CD14-positive monocyte (primary cell): ENCODE measurements at regions not wholly inside any gene's neighbourhood (a gene's known extent, or its start where the extent isn't known, plus 50 kb on each side); places are given as distances from the start of the nearest gene placed in this dataset.
"Not testable (repeated sequence)": the region's sequence is repeated elsewhere in the genome, so short reads cannot be mapped to it uniquely, and the experiment has no call there.

Experiments
- DNase-seq, 3 donors: peaks; one replicate each; pipeline ENCODE4 v3.0.0-alpha.2; 2011 to 2022
- H2AFZ ChIP-seq: 2 replicates; pipeline ENCODE4 v1.6.0; 2012; ENCODE audit warnings: mild to moderate bottlenecking, low read depth, low read length, inconsistent platforms; ENCODE audit not compliant: insufficient read depth, poor library complexity, severe bottlenecking
- H3K27ac ChIP-seq, 2 donors: 1 replicate in 1 of 2; 2 replicates in 1 of 2; pipeline ENCODE4 v1.5.1; 2012 to 2013; ENCODE audit warnings: low read length in 2 of 2, control low read depth in 1 of 2, inconsistent platforms in 1 of 2, low read depth in 1 of 2, mild to moderate bottlenecking in 1 of 2
- H3K27me3 ChIP-seq, 2 donors: one replicate each; pipeline versions ENCODE4 v1.6.0 to v1.6.1; 2011 to 2013; ENCODE audit warnings: low read length in 2 of 2; ENCODE audit not compliant: control insufficient read depth in 2 of 2, insufficient read depth in 2 of 2
- H3K36me3 ChIP-seq, 2 donors: replicated peaks in 1 of 2; 1 replicate in 1 of 2; 2 replicates in 1 of 2; pipeline versions ENCODE4 v1.5.1 to v1.6.1; 2012 to 2013; ENCODE audit warnings: low read length in 2 of 2, control low read depth in 1 of 2, inconsistent platforms in 1 of 2, mild to moderate bottlenecking in 1 of 2; ENCODE audit not compliant: insufficient read depth in 2 of 2, control insufficient read depth in 1 of 2
- H3K4me1 ChIP-seq, 2 donors: 1 replicate in 1 of 2; 2 replicates in 1 of 2; pipeline versions ENCODE4 v1.5.1 to v1.6.1; 2012 to 2013; ENCODE audit warnings: low read length in 2 of 2, control low read depth in 1 of 2, inconsistent platforms in 1 of 2, mild to moderate bottlenecking in 1 of 2, moderate library complexity in 1 of 2; ENCODE audit not compliant: insufficient read depth in 2 of 2, control insufficient read depth in 1 of 2
- H3K4me2 ChIP-seq: replicated peaks from 2 replicates; pipeline ENCODE3; 2012; ENCODE audit warnings: low read length, moderate library complexity, mild to moderate bottlenecking; ENCODE audit not compliant: poor library complexity, severe bottlenecking; ENCODE audit errors: extremely low read depth
- H3K4me3 ChIP-seq, 3 experiments: fragments of 200-600 bp in 1 of 3; sonication (generic) in 1 of 3; replicated peaks in 1 of 3; 1 replicate in 2 of 3; 2 replicates in 1 of 3; pipeline ENCODE4 v1.5.1; 2011 to 2013; ENCODE audit warnings: low read length in 3 of 3, mild to moderate bottlenecking in 3 of 3, control low read depth in 2 of 3, low read depth in 2 of 3, inconsistent platforms in 1 of 3, moderate library complexity in 1 of 3
- H3K79me2 ChIP-seq: 2 replicates; pipeline ENCODE4 v1.6.0; 2012; ENCODE audit warnings: mild to moderate bottlenecking, control low read depth, inconsistent platforms, low read length, moderate library complexity; ENCODE audit not compliant: insufficient read depth
- H3K9ac ChIP-seq: 2 replicates; pipeline ENCODE4 v1.6.0; 2017; ENCODE audit warnings: low read length, mild to moderate bottlenecking; ENCODE audit not compliant: insufficient read depth, poor library complexity, severe bottlenecking
- H3K9me3 ChIP-seq, 2 donors: replicated peaks in 1 of 2; 1 replicate in 1 of 2; 2 replicates in 1 of 2; pipeline versions ENCODE4 v1.5.1 to v1.6.1; 2012 to 2013; ENCODE audit warnings: low read length in 2 of 2, control low read depth in 1 of 2; ENCODE audit not compliant: control insufficient read depth in 1 of 2, insufficient read depth in 1 of 2
- H4K20me1 ChIP-seq: 2 replicates; pipeline ENCODE4 v1.6.0; 2012; ENCODE audit warnings: mild to moderate bottlenecking, low read length, control low read depth, moderate library complexity; ENCODE audit not compliant: insufficient read depth
- H3K27ac Mint-ChIP-seq, 7 donors: one replicate each; pipeline ENCODE4 v1.8.0; 2020; ENCODE audit warnings: mild to moderate bottlenecking in 7 of 7, mixed read lengths in 7 of 7, moderate library complexity in 6 of 7, inconsistent platforms in 2 of 7
- H3K27me3 Mint-ChIP-seq, 3 donors: one replicate each; pipeline ENCODE4 v1.8.0; 2021 to 2022; ENCODE audit warnings: low read depth in 3 of 3, mild to moderate bottlenecking in 3 of 3, mixed read lengths in 3 of 3, moderate library complexity in 3 of 3, inconsistent platforms in 1 of 3
- H3K36me3 Mint-ChIP-seq, 2 donors: one replicate each; pipeline ENCODE4 v1.8.0; 2020; ENCODE audit warnings: mixed read lengths in 2 of 2, inconsistent platforms in 1 of 2, mild to moderate bottlenecking in 1 of 2
- H3K4me1 Mint-ChIP-seq: one replicate; pipeline ENCODE4 v1.8.0; 2020; ENCODE audit warnings: mild to moderate bottlenecking, mixed read lengths
- H3K4me3 Mint-ChIP-seq, 2 donors: one replicate each; pipeline ENCODE4 v1.8.0; 2020; ENCODE audit warnings: mild to moderate bottlenecking in 2 of 2, mixed read lengths in 2 of 2, moderate library complexity in 1 of 2
- H3K9me3 Mint-ChIP-seq, 7 donors: one replicate each; pipeline ENCODE4 v1.8.0; 2020 to 2022; ENCODE audit warnings: mixed read lengths in 7 of 7, mild to moderate bottlenecking in 6 of 7, moderate library complexity in 6 of 7, inconsistent platforms in 2 of 7
- WGBS: methylation state at CpG from one replicate; pipeline ENCODE4 v1.1.5; 2013; ENCODE audit warnings: missing lambda C conversion rate; ENCODE audit not compliant: insufficient coverage; 5-methylcytosine and 5-hydroxymethylcytosine counted together
- intact Hi-C, 2 donors: fragments of 100-400 bp; cut with micrococcal nuclease; formaldehyde crosslinking; loops; one replicate each; pipeline versions ENCODE4 v1.15.0 to v1.15.1; 2023
- TF ChIP-seq, protein P1 (sequence below): fragments of 200-600 bp; IDR thresholded peaks from one replicate; pipeline ENCODE4 v1.8.0; 2022; ENCODE audit warnings: antibody characterized with exemption, mild to moderate bottlenecking

DNA sequence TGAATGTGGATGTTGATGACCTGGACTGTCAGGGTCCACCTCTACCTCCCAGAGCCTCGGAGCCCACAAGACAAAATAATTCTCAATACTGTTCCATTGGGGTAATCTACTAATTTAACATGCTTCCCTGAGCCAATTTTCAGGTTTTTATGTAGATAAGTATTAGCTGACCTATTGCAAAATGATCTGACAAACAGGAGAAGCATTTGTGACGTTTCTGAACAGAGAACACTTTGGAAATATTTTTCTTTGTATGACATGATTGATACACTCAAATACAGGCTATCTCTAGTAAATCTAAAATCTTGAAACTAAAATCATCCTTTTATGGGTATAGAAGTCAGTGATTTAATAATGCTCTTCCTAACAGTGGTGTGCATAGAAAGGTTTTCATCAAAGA, 716.6 kb downstream of the KLHL13 start:
- H3K36me3 Mint-ChIP-seq: no peaks in the 10 kb centered on the region
- peaks cover 0 to 2% (median 0%) of the 10 kb centered on the region in 3 donors for H3K27me3 Mint-ChIP-seq

DNA sequence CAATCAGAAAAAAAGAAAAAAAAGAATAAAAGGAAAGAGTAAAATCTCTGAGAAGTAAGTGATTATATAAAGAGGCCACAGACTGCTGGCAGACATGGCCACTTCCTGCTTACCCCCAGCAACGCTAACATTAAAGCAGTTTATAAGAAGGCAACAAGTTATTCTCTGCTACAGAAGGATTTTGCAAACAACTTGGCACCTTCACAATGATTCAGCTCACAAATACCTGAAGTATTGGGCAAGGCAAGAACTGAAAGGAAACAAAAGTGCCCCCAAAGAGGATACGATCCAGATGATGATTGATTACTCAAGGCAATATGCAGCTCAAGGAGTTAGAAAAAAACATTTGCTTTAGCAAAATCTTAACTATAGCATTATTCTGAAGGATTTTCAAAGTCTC, 718.8 kb downstream of the KLHL13 start:
- Histone ChIP-seq H4K20me1 (no peaks in the 10 kb centered on the region), H3K79me2 (no peaks in the 10 kb centered on the region), H3K9me3 (peaks cover 0 to 6% of the 10 kb centered on the region in 2 donors), H3K4me2 (no peak overlapping the region), H3K36me3 (no peaks in the 10 kb centered on the region), H3K27ac (no peak overlapping the region), H3K4me3 (no peak overlapping the region), H3K4me1 (no peaks in the 10 kb centered on the region), H2AFZ (no peak overlapping the region), H3K9ac (no peak overlapping the region), H3K27me3 (no peaks in the 10 kb centered on the region)
- no peak overlapping the region for H3K4me3 Mint-ChIP-seq
- no peaks in the 10 kb centered on the region for H3K36me3 Mint-ChIP-seq
- no peak for DNase-seq
- H3K27ac Mint-ChIP-seq: no peak overlapping the region
- WGBS: no CpG with 5 or more reads among the region's 2 CpGs
- intact Hi-C loops: no loop called here
- peaks cover 0 to 10% (median 4%) of the 10 kb centered on the region in 7 donors for H3K9me3 Mint-ChIP-seq
- TF ChIP-seq, protein P1, sequence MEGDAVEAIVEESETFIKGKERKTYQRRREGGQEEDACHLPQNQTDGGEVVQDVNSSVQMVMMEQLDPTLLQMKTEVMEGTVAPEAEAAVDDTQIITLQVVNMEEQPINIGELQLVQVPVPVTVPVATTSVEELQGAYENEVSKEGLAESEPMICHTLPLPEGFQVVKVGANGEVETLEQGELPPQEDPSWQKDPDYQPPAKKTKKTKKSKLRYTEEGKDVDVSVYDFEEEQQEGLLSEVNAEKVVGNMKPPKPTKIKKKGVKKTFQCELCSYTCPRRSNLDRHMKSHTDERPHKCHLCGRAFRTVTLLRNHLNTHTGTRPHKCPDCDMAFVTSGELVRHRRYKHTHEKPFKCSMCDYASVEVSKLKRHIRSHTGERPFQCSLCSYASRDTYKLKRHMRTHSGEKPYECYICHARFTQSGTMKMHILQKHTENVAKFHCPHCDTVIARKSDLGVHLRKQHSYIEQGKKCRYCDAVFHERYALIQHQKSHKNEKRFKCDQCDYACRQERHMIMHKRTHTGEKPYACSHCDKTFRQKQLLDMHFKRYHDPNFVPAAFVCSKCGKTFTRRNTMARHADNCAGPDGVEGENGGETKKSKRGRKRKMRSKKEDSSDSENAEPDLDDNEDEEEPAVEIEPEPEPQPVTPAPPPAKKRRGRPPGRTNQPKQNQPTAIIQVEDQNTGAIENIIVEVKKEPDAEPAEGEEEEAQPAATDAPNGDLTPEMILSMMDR: no peak
- H3K4me1 Mint-ChIP-seq: no peaks in the 10 kb centered on the region
- peaks cover 0 to 1% (median 0%) of the 10 kb centered on the region in 3 donors for H3K27me3 Mint-ChIP-seq

More for the DNA sequence above, 716.6 kb downstream of the KLHL13 start:
- Mint-ChIP-seq H3K4me3 (no peak overlapping the region), H3K27ac (no peak overlapping the region), H3K9me3 (peaks cover 0 to 12% (median 0%) of the 10 kb centered on the region in 7 donors), H3K4me1 (no peaks in the 10 kb centered on the region)
- Histone ChIP-seq H4K20me1 (no peaks in the 10 kb centered on the region), H3K9me3 (no peaks in the 10 kb centered on the region), H3K4me1 (no peaks in the 10 kb centered on the region), H3K27ac (no peak overlapping the region), H3K27me3 (no peaks in the 10 kb centered on the region), H3K36me3 (no peaks in the 10 kb centered on the region), H3K4me3 (no peak overlapping the region), H2AFZ (no peak overlapping the region), H3K4me2 (no peak overlapping the region), H3K79me2 (no peaks in the 10 kb centered on the region), H3K9ac (no peak overlapping the region)
- no peak for DNase-seq
- TF ChIP-seq, protein P1: no peak
- intact Hi-C loops: no loop called here
- WGBS: no CpG with 5 or more reads among the region's 2 CpGs

DNA sequence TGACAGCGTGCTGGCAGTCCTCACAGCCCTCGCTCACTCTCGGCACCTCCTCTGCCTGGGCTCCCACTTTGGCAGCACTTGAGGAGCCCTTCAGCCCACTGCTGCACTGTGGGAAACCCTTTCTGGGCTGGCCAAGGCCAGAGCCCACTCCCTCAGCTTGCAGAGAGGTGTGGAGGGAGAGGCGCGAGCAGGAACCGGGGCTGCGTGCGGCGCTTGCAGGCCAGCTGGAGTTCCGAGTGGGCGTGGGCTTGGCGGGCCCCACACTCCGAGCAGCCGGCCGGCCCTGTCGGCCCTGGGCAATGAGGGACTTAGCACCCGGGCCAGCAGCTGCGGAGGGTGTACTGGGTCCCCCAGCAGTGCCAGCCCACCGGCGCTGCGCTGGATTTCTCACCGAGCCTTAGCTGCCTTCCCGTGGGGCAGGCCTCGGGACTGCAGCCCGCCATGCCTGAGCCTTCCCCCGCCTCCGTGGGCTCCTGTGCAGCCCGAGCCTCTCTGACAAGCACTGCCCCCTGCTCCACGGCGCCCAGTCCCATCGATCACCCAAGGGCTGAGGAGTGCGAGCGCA, 722.0 kb downstream of the KLHL13 start:
- H3K27ac Mint-ChIP-seq, H3K4me1 ChIP-seq, H2AFZ ChIP-seq, H3K4me2 ChIP-seq, H3K27me3 ChIP-seq, H3K9ac ChIP-seq, H3K27ac ChIP-seq, H3K27me3 Mint-ChIP-seq, H3K4me3 ChIP-seq, intact Hi-C loops, H3K79me2 ChIP-seq, H4K20me1 ChIP-seq, H3K36me3 ChIP-seq, H3K4me1 Mint-ChIP-seq, DNase-seq, H3K36me3 Mint-ChIP-seq, H3K4me3 Mint-ChIP-seq: not testable (repeated sequence)
- peaks cover 0 to 22% of the 10 kb centered on the region in 2 donors for H3K9me3 ChIP-seq
- peaks cover 3 to 10% (median 4%) of the 10 kb centered on the region in 7 donors for H3K9me3 Mint-ChIP-seq
- WGBS: 95% methylated on average over 4 of the region's 33 CpGs
